HepG2 (cell line): ENCODE measurements at regions not wholly inside any gene's neighbourhood (a gene's known extent, or its start where the extent isn't known, plus 50 kb on each side); places are given as distances from the start of the nearest gene placed in this dataset.

Experiments
- ATAC-seq: fragments of 200-7000 bp; cut with Tn5 transposase; 3 replicates; pipeline ENCODE4 v1.9.1; 2020; ENCODE audit warnings: mild to moderate bottlenecking, moderate library complexity
- BruUV-seq: library from RNA; stranded (reverse); fragments of 400-500 nt; replicated peaks from 2 replicates; lab custom pipeline; 2021; lab: Mats Ljungman, UMichigan
- CTCF ChIA-PET: fragments of 300-600 bp; formaldehyde crosslinking; extraction: SDS; loops from one replicate; lab custom pipeline; 2021; ENCODE audit warnings: low total read pairs, inconsistent platforms, low intra/inter-chr PET ratio; lab: Yijun Ruan, JAX
- POLR2A ChIA-PET: fragments of 350-600 bp; sonication (Branson Sonifier 250); formaldehyde crosslinking; loops from one replicate; lab custom pipeline; 2020; ENCODE audit warnings: antibody characterized with exemption, inconsistent platforms; lab: Yijun Ruan, JAX
- DNase-seq: peaks from one replicate; pipeline ENCODE4 v3.0.0-alpha.2; 2015; ENCODE audit warnings: low spot score
- FAIRE-seq: peaks from 3 replicates; lab custom pipeline; 2011; peaks lifted over from hg19 to GRCh38; lab: Jason Lieb, UNC
- H2AFZ ChIP-seq: one replicate; pipeline ENCODE4 v1.6.1; 2011; ENCODE audit warnings: low read length, inconsistent platforms
- H3K27ac ChIP-seq: fragments of 300-600 bp; 3 replicates; pipeline ENCODE4 v1.8.0; 2011; ENCODE audit warnings: mixed run types, mild to moderate bottlenecking, mixed read lengths, low read length, inconsistent platforms; ENCODE audit not compliant: insufficient read depth; ENCODE audit errors: extremely low read length
- H3K27me3 ChIP-seq, 2 experiments: fragments of 200-600 bp in 1 of 2; 2 replicates in 1 of 2; 3 replicates in 1 of 2; pipeline versions ENCODE4 v1.6.0 to v1.8.0; 2011; ENCODE audit warnings: low read length in 2 of 2, mild to moderate bottlenecking in 2 of 2, moderate library complexity in 2 of 2, inconsistent platforms in 1 of 2; ENCODE audit not compliant: insufficient read depth in 2 of 2, control insufficient read depth in 1 of 2
- H3K36me3 ChIP-seq, 2 experiments: fragments of 200-600 bp in 1 of 2; replicated peaks in 1 of 2; 2 replicates in 1 of 2; 3 replicates in 1 of 2; pipeline versions ENCODE4 v1.5.1 to v1.8.0; 2011; ENCODE audit warnings: low read length in 2 of 2, inconsistent platforms in 1 of 2; ENCODE audit not compliant: insufficient read depth in 2 of 2, control insufficient read depth in 1 of 2
- H3K4me1 ChIP-seq: 2 replicates; pipeline ENCODE4 v1.5.1; 2012; ENCODE audit warnings: low read length, inconsistent platforms; ENCODE audit not compliant: insufficient read depth
- H3K4me2 ChIP-seq: 2 replicates; pipeline ENCODE4 v1.6.0; 2011; ENCODE audit warnings: low read depth, low read length, inconsistent platforms
- H3K4me3 ChIP-seq, 3 experiments: fragments of 200-600 bp in 1 of 3; sonication (generic), shearing (Covaris generic) in 1 of 3; replicated peaks in 1 of 3; 2 replicates each; pipeline ENCODE4 v1.5.1; 2011 to 2016; ENCODE audit warnings: low read length in 3 of 3, inconsistent platforms in 2 of 3, low read depth in 2 of 3, mild to moderate bottlenecking in 2 of 3, control low read depth in 1 of 3, mixed read lengths in 1 of 3; ENCODE audit not compliant: insufficient read depth in 1 of 3
- H3K79me2 ChIP-seq: one replicate; pipeline ENCODE4 v1.6.1; 2011; ENCODE audit warnings: low read length, inconsistent platforms; ENCODE audit not compliant: insufficient read depth
- H3K9ac ChIP-seq: 2 replicates; pipeline ENCODE4 v1.6.0; 2011; ENCODE audit warnings: mild to moderate bottlenecking, low read depth, low read length, inconsistent platforms; ENCODE audit not compliant: insufficient read depth
- H3K9me3 ChIP-seq: 2 replicates; pipeline ENCODE4 v1.5.1; 2012; ENCODE audit warnings: mild to moderate bottlenecking, low read length
- H4K20me1 ChIP-seq: 2 replicates; pipeline ENCODE4 v1.6.0; 2011; ENCODE audit warnings: inconsistent platforms, mild to moderate bottlenecking, low read length, moderate library complexity; ENCODE audit not compliant: insufficient read depth
- CBX5 ChIP-seq: sonication (generic); formaldehyde crosslinking; IDR thresholded peaks from 2 replicates; pipeline ENCODE4 v1.4.0; 2020; ENCODE audit warnings: missing genetic modification reagents, borderline replicate concordance
- ELF1 ChIP-seq: sonication (generic); formaldehyde crosslinking; IDR thresholded peaks from 2 replicates; pipeline ENCODE4 v1.4.0; 2020; ENCODE audit warnings: missing genetic modification reagents
- GATAD1 ChIP-seq: IDR thresholded peaks from 2 replicates; pipeline ENCODE4 v1.6.1; 2016; ENCODE audit warnings: missing genetic modification reagents, missing compliant biosample characterization
- NFIC ChIP-seq: IDR thresholded peaks from 2 replicates; pipeline ENCODE4 v1.6.1; 2012; ENCODE audit warnings: mild to moderate bottlenecking, low read length, inconsistent platforms
- RARA ChIP-seq: IDR thresholded peaks from 2 replicates; pipeline ENCODE4 v1.6.1; 2016; ENCODE audit warnings: missing genetic modification reagents, missing compliant biosample characterization
- RBAK ChIP-seq: sonication (generic); formaldehyde crosslinking; IDR thresholded peaks from 2 replicates; pipeline ENCODE4 v1.5.1; 2020; ENCODE audit warnings: mild to moderate bottlenecking, missing genetic modification reagents
- SMYD3 ChIP-seq: sonication (generic); formaldehyde crosslinking; IDR thresholded peaks from 2 replicates; pipeline ENCODE4 v1.8.1; 2023; ENCODE audit warnings: mild to moderate bottlenecking, missing genetic modification reagents
- STAG1 ChIP-seq: sonication (generic); formaldehyde crosslinking; IDR thresholded peaks from 2 replicates; pipeline ENCODE4 v1.4.0; 2020; ENCODE audit warnings: missing genetic modification reagents
- ZFP41 ChIP-seq: sonication (generic); formaldehyde crosslinking; IDR thresholded peaks from 2 replicates; pipeline ENCODE4 v1.4.0; 2020; ENCODE audit warnings: mild to moderate bottlenecking, missing genetic modification reagents, borderline replicate concordance
- ZKSCAN5 ChIP-seq: sonication (generic); formaldehyde crosslinking; IDR thresholded peaks from 2 replicates; pipeline ENCODE4 v1.5.1; 2020; ENCODE audit warnings: mild to moderate bottlenecking, missing genetic modification reagents
- ZMYM3 ChIP-seq: sonication (generic); formaldehyde crosslinking; IDR thresholded peaks from 2 replicates; pipeline ENCODE4 v1.5.1; 2020; ENCODE audit warnings: mild to moderate bottlenecking, missing genetic modification reagents
- ZNF274 ChIP-seq: sonication (generic); formaldehyde crosslinking; IDR thresholded peaks from 2 replicates; pipeline ENCODE4 v1.5.1; 2020; ENCODE audit warnings: mild to moderate bottlenecking, missing genetic modification reagents
- ZNF350 ChIP-seq: sonication (generic); formaldehyde crosslinking; IDR thresholded peaks from 2 replicates; pipeline ENCODE4 v1.4.0; 2020; ENCODE audit warnings: mild to moderate bottlenecking, low read depth, missing genetic modification reagents, borderline replicate concordance
- ZNF383 ChIP-seq: sonication (generic); formaldehyde crosslinking; IDR thresholded peaks from 2 replicates; pipeline ENCODE4 v1.4.0; 2020; ENCODE audit warnings: missing genetic modification reagents, mild to moderate bottlenecking, borderline replicate concordance
- WGBS: methylation state at CpG from one replicate; pipeline ENCODE4 v1.1.6; 2017; ENCODE audit warnings: low lambda C conversion rate; 5-methylcytosine and 5-hydroxymethylcytosine counted together
- in situ Hi-C: cut with HindIII; loops from 2 replicates; pipeline ENCODE4 v1.10.0; 2017; ENCODE audit warnings: low pct_unique_long_range_greater_than_20kb; ENCODE audit not compliant: extremely low pct_ligation_motif_present
- intact Hi-C: fragments of 100-400 bp; cut with micrococcal nuclease; formaldehyde crosslinking; loops from one replicate; pipeline ENCODE4 v1.10.0; 2022; ENCODE audit not compliant: unreplicated experiment
- TF ChIP-seq, protein P1 (sequence below): IDR thresholded peaks from 2 replicates; pipeline ENCODE4 v1.6.1; 2016; ENCODE audit warnings: mild to moderate bottlenecking

DNA sequence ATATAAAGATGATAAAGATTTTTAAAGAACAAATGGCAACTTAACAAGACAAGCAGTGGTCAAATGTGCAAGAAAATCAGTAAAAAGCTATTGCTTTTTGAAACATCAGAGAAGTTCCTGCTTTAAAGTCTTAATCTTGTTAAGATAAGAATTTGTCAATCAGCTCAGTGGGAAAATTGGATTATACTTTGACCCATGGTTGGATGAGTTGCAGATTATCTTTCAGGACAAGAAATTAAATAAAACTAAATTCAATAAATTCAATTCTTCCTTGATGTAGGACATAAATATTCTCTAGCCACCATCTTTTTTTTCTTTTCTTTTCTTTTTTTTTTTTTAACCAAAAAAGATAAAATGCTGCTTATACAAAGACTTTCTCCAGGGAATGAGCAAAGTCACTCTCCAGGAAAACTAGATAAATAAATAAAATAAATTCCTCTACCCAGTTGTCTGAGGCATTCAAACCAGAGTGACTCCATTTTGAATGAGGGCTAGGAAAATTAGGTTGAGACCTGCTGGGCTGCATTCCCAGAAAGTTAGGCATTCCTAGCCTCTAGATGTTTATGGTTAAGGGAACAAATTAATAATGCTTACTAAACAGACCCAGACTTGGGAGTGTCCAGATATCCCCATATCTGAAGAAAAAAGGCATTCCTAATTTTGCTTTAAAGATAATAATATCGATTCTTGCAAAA lies 211.2 kb downstream of the SNCA start (continued):
- TF ChIP-seq ZNF383 = no peak
- TF ChIP-seq CBX5 = no peak
- TF ChIP-seq NFIC = no peak
- no peak for TF ChIP-seq SMYD3
- no peak for TF ChIP-seq GATAD1
- TF ChIP-seq ZNF350 (CRISPR knock-in tag) = no peak
- TF ChIP-seq RBAK (CRISPR knock-in tag) = no peak
- no peak for TF ChIP-seq ZKSCAN5 (CRISPR knock-in tag)
- TF ChIP-seq, all 625 proteins: peak for 0

DNA sequence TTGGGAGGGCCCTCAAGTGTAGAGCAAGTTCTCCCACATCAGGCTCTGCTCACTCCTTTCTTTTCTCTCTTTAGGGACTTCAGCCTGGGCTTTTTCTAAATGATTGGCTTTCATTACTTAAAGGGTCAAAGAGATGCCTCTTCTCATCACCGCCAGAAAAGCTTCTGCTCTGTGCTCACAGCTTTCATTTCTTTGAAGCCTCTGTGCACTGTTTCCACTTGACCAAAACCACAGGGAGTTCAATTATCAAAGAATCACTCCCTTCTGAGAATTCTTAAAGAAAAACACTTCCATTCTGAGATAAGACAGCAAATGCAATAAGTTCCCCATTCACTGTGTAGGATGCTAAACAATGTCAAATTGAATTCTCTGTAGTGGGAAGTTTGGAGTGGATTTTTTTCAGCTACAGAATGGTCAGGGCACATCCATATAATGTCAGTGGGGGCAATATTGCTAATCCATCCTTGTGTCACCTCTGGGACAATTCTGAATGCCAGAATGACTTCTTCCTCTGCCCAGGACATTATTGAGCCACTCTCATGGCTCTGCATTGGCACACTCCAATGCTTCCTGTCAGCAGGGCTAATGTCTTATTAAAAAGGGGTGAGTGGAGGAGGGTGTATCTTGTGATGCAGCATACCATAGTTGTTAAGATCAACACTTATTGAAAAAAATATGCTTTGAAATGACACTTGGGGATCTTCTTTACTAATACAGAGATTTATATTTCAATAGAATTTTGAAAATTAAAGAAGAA lies 217.6 kb downstream of the SNCA start:
- Histone ChIP-seq H2AFZ (no peak overlapping the region), H3K9ac (no peak overlapping the region), H3K79me2 (no peaks in the 10 kb centered on the region), H3K4me1 (no peaks in the 10 kb centered on the region), H3K9me3 (no peaks in the 10 kb centered on the region), H3K4me3 (no peak overlapping the region), H3K27ac (no peak overlapping the region), H3K4me2 (no peak overlapping the region), H3K27me3 (no peaks in the 10 kb centered on the region; a peak in 1 of 5 replicates), H3K36me3 (no peaks in the 10 kb centered on the region), H4K20me1 (no peaks in the 10 kb centered on the region)
- FAIRE-seq = no peak
- DNase-seq = no peak
- intact Hi-C loops = no loop called here
- WGBS = 0% methylated on average over 1 of the region's 1 CpG
- CTCF ChIA-PET = no interaction called here
- ATAC-seq = no peak
- POLR2A ChIA-PET = no interaction called here
- BruUV-seq = no TSS peak
- in situ Hi-C loops = no loop called here
- TF ChIP-seq ZMYM3 (CRISPR knock-in tag) (no peak), ELF1 (no peak), ZFP41 (CRISPR knock-in tag) (no peak), GATAD1 (no peak), RARA (CRISPR knock-in tag) (no peak), STAG1 (CRISPR knock-in tag) (no peak), ZNF274 (CRISPR knock-in tag) (no peak)
- TF ChIP-seq, protein P1, sequence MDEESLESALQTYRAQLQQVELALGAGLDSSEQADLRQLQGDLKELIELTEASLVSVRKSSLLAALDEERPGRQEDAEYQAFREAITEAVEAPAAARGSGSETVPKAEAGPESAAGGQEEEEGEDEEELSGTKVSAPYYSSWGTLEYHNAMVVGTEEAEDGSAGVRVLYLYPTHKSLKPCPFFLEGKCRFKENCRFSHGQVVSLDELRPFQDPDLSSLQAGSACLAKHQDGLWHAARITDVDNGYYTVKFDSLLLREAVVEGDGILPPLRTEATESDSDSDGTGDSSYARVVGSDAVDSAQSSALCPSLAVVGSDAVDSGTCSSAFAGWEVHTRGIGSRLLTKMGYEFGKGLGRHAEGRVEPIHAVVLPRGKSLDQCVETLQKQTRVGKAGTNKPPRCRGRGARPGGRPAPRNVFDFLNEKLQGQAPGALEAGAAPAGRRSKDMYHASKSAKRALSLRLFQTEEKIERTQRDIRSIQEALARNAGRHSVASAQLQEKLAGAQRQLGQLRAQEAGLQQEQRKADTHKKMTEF (CRISPR knock-in tag) = no peak
